Erythroblast (primary cell): ENCODE measurements at regions not wholly inside any gene's neighbourhood (a gene's known extent, or its start where the extent isn't known, plus 50 kb on each side); places are given as distances from the start of the nearest gene placed in this dataset.

Experiments
- GATA1 ChIP-seq: IDR thresholded peaks from 2 replicates; pipeline ENCODE4 v1.6.1; 2011; ENCODE audit warnings: low read depth, mild to moderate bottlenecking, control low read depth, low read length, moderate library complexity
- POLR2A ChIP-seq: IDR thresholded peaks from 2 replicates; pipeline ENCODE4 v1.6.1; 2011; ENCODE audit warnings: mild to moderate bottlenecking, low read length

GRCh38 chr6:4346659-4347333 lies 211.4 kb upstream of the ECI2 start:
- TF ChIP-seq POLR2A (no peak), GATA1 (no peak)
